CD4-positive, alpha-beta memory T cell (primary cell): ENCODE measurements at regions not wholly inside any gene's neighbourhood (a gene's known extent, or its start where the extent isn't known, plus 50 kb on each side); places are given as distances from the start of the nearest gene placed in this dataset.
"Not testable (repeated sequence)": the region's sequence is repeated elsewhere in the genome, so short reads cannot be mapped to it uniquely, and the experiment has no call there.

ENCODE experiments used
- CTCF ChIA-PET: fragments of 350-600 bp; sonication (Branson Sonifier 250); formaldehyde crosslinking; loops from one replicate; lab custom pipeline; 2021; ENCODE audit warnings: inconsistent platforms; ENCODE audit not compliant: partially characterized antibody; lab: Charles Lee
- POLR2A ChIA-PET: fragments of 350-600 bp; sonication (Branson Sonifier 250); formaldehyde crosslinking; loops from one replicate; lab custom pipeline; 2021; ENCODE audit not compliant: partially characterized antibody; lab: Charles Lee
- DNase-seq, 5 donors: peaks; one replicate each; pipeline versions ENCODE4 v3.0.0 to v3.0.0-alpha.2; 2020 to 2022; ENCODE audit warnings: mixed read lengths in 1 of 5
- H3K27ac ChIP-seq: one replicate; pipeline ENCODE4 v1.7.0; 2013; ENCODE audit warnings: low read depth, low read length
- H3K27me3 ChIP-seq: 2 replicates; pipeline ENCODE4 v1.7.0; 2013; ENCODE audit warnings: mild to moderate bottlenecking, low read length, moderate library complexity; ENCODE audit not compliant: insufficient read depth
- H3K36me3 ChIP-seq: 2 replicates; pipeline ENCODE4 v1.7.0; 2013; ENCODE audit warnings: mild to moderate bottlenecking, low read length, moderate library complexity; ENCODE audit not compliant: insufficient read depth
- H3K4me1 ChIP-seq: 2 replicates; pipeline ENCODE4 v1.7.0; 2013; ENCODE audit warnings: mild to moderate bottlenecking, low read length, moderate library complexity; ENCODE audit not compliant: insufficient read depth
- H3K4me3 ChIP-seq, 2 donors: one replicate each; pipeline ENCODE4 v1.7.0; 2013; ENCODE audit warnings: low read length in 2 of 2, mild to moderate bottlenecking in 1 of 2
- H3K9me3 ChIP-seq, 2 donors: one replicate each; pipeline ENCODE4 v1.7.0; 2013; ENCODE audit warnings: low read length in 2 of 2, control low read depth in 1 of 2; ENCODE audit not compliant: control insufficient read depth in 1 of 2
- H3K27ac Mint-ChIP-seq, 7 donors: one replicate each; pipeline ENCODE4 v1.8.0; 2020 to 2021; ENCODE audit warnings: mixed read lengths in 7 of 7, mild to moderate bottlenecking in 6 of 7, inconsistent platforms in 3 of 7, moderate library complexity in 3 of 7
- H3K27me3 Mint-ChIP-seq, 2 donors: one replicate each; pipeline ENCODE4 v1.8.0; 2020 to 2021; ENCODE audit warnings: mixed read lengths in 2 of 2
- H3K36me3 Mint-ChIP-seq, 2 donors: one replicate each; pipeline ENCODE4 v1.8.0; 2020 to 2021; ENCODE audit warnings: mixed read lengths in 2 of 2, inconsistent platforms in 1 of 2, mild to moderate bottlenecking in 1 of 2
- H3K4me1 Mint-ChIP-seq, 4 donors: one replicate each; pipeline ENCODE4 v1.8.0; 2020 to 2021; ENCODE audit warnings: mixed read lengths in 4 of 4, mild to moderate bottlenecking in 1 of 4
- H3K4me3 Mint-ChIP-seq, 8 donors: one replicate each; pipeline ENCODE4 v1.8.0; 2020 to 2021; ENCODE audit warnings: mixed read lengths in 8 of 8, mild to moderate bottlenecking in 7 of 8, moderate library complexity in 6 of 8, inconsistent platforms in 3 of 8
- H3K9me3 Mint-ChIP-seq, 8 donors: one replicate each; pipeline ENCODE4 v1.8.0; 2020 to 2021; ENCODE audit warnings: mixed read lengths in 8 of 8, mild to moderate bottlenecking in 5 of 8, inconsistent platforms in 3 of 8, moderate library complexity in 1 of 8
- intact Hi-C: fragments of 100-400 bp; cut with micrococcal nuclease; formaldehyde crosslinking; loops from one replicate; pipeline ENCODE4 v1.15.1; 2023

DNA sequence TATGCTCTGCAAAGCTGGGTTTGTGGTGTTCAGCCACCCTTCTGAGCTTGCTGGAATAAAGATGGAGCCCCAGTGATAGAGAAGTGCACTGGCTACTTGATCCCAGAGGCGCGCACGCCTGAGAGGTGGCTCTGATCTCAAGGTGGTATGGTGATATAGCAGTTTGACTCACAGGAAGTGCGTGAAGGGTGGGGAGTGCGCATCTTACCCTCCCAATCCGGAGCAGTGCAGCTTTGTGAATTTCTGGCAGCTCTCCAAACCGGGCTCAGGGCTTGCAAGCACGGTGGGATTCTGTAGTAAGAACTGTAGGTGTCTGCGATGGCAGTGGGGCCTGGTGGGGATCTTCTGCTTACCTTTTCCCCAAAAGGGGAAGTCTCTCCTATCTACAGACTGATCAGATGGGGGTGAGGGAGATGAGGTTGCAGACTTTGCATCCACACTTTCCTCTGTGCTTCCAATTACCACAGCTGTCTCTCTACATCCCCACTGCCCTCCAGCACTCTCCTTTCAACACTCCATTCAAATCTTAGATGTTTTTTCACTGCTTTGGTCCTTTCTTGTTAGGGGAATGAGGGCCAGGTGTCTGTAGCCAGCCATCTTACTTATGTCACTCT lies 197.4 kb upstream of the SLC38A2 start:
- Histone ChIP-seq H3K4me3 (no peak overlapping the region), H3K4me1 (no peaks in the 10 kb centered on the region), H3K27me3 (no peaks in the 10 kb centered on the region), H3K9me3 (peaks cover 0 to 10% of the 10 kb centered on the region in 2 donors), H3K36me3 (no peaks in the 10 kb centered on the region), H3K27ac (no peak overlapping the region)
- intact Hi-C loops: no loop called here
- H3K4me1 Mint-ChIP-seq: peaks cover 0 to 3% (median 0%) of the 10 kb centered on the region in 4 donors
- H3K27me3 Mint-ChIP-seq: no peaks in the 10 kb centered on the region
- no peak overlapping the region for H3K4me3 Mint-ChIP-seq
- DNase-seq: no peak
- ChIA-PET POLR2A (no interaction called here), CTCF (interaction anchor here (2.4 kb wide), 1 partner anchor 10 kb away, joined by 7 read pairs; no protein-coding TSS in a partner anchor)
- H3K9me3 Mint-ChIP-seq: peaks cover 5 to 51% (median 39%) of the 10 kb centered on the region in 8 donors
- peak overlapping the region in 1 of 7 donors; percentile 34 for H3K27ac Mint-ChIP-seq
- peaks cover 8 to 19% of the 10 kb centered on the region in 2 donors for H3K36me3 Mint-ChIP-seq

DNA sequence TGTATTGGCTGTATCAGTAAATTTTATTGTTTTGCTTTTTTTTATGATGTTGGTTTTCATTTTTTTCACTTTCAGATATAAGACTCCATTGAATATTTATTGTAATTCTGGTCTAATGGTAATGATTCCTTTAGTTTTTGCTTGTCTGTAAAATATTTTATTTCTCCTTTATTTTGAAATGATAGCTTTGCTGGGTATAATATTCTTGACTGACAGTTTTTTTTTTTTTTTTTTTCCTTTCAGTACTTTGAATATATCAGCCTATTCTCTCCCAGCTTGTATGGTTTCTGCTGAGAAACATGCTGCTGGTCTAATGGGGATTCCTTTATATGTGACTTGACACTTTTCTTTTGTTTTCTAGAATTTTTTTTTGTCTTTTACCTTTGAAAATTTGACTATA lies 195.1 kb upstream of the SLC38A2 start:
- DNase-seq: no peak
- POLR2A ChIA-PET: interaction anchor here (0.6 to 0.9 kb wide), 2 partner anchors 18 to 64 kb away, joined by 3 read pairs; no protein-coding TSS in a partner anchor
- H3K9me3 Mint-ChIP-seq: peaks cover 7 to 58% (median 46%) of the 10 kb centered on the region in 8 donors

DNA sequence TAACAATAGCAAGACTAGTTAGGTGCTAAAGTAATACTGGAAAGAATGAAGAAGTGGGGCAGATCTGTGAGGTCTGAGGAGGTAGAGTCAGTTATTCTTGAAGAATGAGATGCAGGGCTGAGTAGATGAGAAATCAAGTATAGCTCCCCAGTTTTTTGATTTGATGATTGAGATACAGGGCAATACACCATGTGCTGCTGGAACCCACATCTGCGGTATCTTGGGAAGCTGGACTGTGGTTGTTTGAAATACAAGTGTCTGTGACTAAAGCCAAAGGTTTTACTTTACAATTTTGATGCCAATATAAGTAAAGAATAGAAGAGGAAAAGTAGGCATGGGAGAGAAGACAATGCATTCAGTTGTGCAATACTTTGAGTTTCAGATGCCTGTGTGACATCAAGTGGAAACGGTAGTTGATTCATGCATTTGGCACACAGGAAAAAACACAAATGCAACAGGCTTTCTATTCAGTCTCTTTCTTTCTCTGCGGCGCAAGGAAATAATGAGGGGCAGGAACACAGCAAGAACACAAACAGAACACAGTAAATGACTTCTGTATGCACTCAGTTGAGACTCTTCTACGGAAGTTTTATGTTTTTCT lies 190.2 kb upstream of the SLC38A2 start:
- peaks cover 7 to 40% (median 31%) of the 10 kb centered on the region in 8 donors for H3K9me3 Mint-ChIP-seq
- Histone ChIP-seq H3K27me3 (no peaks in the 10 kb centered on the region), H3K36me3 (no peaks in the 10 kb centered on the region), H3K27ac (no peak overlapping the region), H3K9me3 (peaks cover 0 to 4% of the 10 kb centered on the region in 2 donors), H3K4me3 (no peak overlapping the region), H3K4me1 (no peaks in the 10 kb centered on the region)
- intact Hi-C loops: no loop called here
- DNase-seq: no peak
- no peak overlapping the region for H3K4me3 Mint-ChIP-seq
- ChIA-PET CTCF (no interaction called here), POLR2A (no interaction called here)
- peaks cover 0 to 2% (median under 1%) of the 10 kb centered on the region in 4 donors for H3K4me1 Mint-ChIP-seq
- no peaks in the 10 kb centered on the region for H3K27me3 Mint-ChIP-seq
- H3K27ac Mint-ChIP-seq: no peak overlapping the region
- H3K36me3 Mint-ChIP-seq: peaks cover 10 to 13% of the 10 kb centered on the region in 2 donors

More for the DNA sequence above, 195.1 kb upstream of the SLC38A2 start:
- Histone ChIP-seq H3K27ac (no peak overlapping the region), H3K9me3 (peaks cover 0 to 10% of the 10 kb centered on the region in 2 donors), H3K36me3 (no peaks in the 10 kb centered on the region), H3K27me3 (no peaks in the 10 kb centered on the region), H3K4me3 (no peak overlapping the region), H3K4me1 (no peaks in the 10 kb centered on the region)
- intact Hi-C loops: no loop called here
- Mint-ChIP-seq H3K4me1 (no peaks in the 10 kb centered on the region), H3K36me3 (peaks cover 11 to 19% of the 10 kb centered on the region in 2 donors), H3K27me3 (no peaks in the 10 kb centered on the region), H3K4me3 (no peak overlapping the region), H3K27ac (no peak overlapping the region)
- CTCF ChIA-PET: interaction anchor here (2.4 kb wide), 1 partner anchor 12 kb away, joined by 7 read pairs; no protein-coding TSS in a partner anchor

DNA sequence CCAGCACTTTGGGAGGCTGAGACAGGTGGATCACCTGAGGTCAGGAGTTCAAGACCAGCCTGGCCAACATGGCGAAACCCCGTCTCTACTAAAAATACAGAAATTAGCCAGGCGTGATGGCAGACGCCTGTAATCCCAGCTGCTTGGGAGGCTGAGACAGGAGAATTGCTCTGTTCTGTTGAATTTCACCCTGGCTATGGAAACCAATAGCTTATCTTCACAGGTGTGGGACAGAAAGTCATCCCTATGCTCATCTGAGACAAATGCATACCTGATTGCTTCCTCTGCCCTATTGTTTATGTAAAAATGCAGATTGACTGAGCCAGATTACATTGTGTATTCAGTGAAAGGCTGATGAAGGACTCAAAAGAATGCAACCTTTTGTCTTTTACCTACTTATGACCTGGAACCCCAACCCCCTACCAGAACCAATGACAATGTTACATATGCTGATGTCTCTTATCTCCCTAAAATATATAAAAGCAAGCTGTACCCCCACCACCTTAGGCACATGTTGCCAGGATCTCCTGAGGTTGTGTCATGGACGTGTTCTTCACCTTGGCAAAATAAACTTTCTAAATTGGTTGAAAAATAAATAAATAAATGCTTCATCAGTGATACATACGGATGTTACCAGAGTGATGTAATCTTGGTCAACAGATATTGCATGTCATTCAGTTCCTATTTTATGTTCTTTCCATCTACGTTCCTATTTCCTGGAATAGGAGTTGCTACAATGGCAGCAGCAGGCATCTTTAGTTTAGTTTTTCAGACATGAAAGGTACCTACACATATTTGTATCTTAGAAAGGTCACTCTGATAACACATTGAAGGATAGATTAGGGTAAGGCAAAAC lies 189.4 kb upstream of the SLC38A2 start:
- H3K27me3 Mint-ChIP-seq, H3K9me3 ChIP-seq, H3K27me3 ChIP-seq, H3K4me3 Mint-ChIP-seq, H3K27ac Mint-ChIP-seq, intact Hi-C loops, CTCF ChIA-PET, H3K4me1 ChIP-seq, H3K27ac ChIP-seq, POLR2A ChIA-PET, H3K4me3 ChIP-seq, DNase-seq, H3K4me1 Mint-ChIP-seq, H3K36me3 ChIP-seq: not testable (repeated sequence)
- Mint-ChIP-seq H3K36me3 (peaks cover 10% of the 10 kb centered on the region in 2 donors), H3K9me3 (peaks cover 7 to 33% (median 24%) of the 10 kb centered on the region in 8 donors)

DNA sequence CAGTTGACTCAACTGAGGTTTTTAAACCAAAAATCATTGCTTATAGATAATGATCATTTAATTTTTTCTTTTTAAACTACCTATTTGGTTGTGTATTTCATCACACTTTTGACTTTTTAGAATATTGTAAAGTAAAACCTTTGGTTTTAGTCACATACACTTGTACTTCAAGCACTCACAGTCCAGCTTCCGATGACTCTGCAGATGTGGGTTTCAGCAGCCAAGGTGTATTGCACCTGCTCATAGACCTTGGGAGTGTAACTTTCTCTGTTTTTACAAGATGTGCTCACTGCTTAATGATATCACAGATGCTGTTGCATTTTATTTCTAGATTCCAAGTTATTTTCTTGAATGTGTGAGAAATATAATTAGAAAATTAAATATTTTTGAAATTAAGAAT lies 188.3 kb upstream of the SLC38A2 start:
- Histone ChIP-seq H3K9me3 (no peaks in the 10 kb centered on the region), H3K4me1 (no peaks in the 10 kb centered on the region), H3K27me3 (no peaks in the 10 kb centered on the region), H3K4me3 (no peak overlapping the region), H3K36me3 (no peaks in the 10 kb centered on the region), H3K27ac (no peak overlapping the region)
- Mint-ChIP-seq H3K4me1 (peaks cover 0 to 2% (median under 1%) of the 10 kb centered on the region in 4 donors), H3K36me3 (peaks cover 7 to 10% of the 10 kb centered on the region in 2 donors), H3K9me3 (peaks cover 0 to 22% (median 14%) of the 10 kb centered on the region in 8 donors), H3K27me3 (no peaks in the 10 kb centered on the region), H3K27ac (no peak overlapping the region), H3K4me3 (no peak overlapping the region)
- no peak for DNase-seq
- CTCF ChIA-PET: no interaction called here
- intact Hi-C loops: no loop called here
- POLR2A ChIA-PET: no interaction called here

DNA sequence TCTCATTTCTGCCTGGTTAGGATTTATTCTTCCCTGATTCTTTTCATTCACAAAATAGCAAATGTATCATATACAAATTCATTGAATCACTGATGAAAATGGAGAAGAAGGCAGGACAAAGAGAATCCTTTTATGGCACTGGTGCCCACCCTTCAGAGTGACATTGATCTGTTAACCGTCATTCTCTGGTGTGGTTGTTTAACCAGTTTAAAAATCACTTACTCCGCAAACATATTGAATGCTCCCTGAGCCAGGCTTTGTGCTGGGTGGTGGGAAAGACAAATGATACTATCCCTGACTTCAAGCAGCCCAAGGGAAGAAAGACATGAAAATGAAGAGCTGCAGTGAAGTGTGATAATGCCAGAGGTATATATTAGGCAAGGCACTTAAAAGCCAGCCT lies 187.5 kb upstream of the SLC38A2 start:
- no peak overlapping the region for H3K27ac ChIP-seq
- DNase-seq: no peak
- H3K27me3 Mint-ChIP-seq: no peaks in the 10 kb centered on the region
- peaks cover 0 to 2% (median under 1%) of the 10 kb centered on the region in 4 donors for H3K4me1 Mint-ChIP-seq
- H3K36me3 Mint-ChIP-seq: peaks cover 2 to 4% of the 10 kb centered on the region in 2 donors
- intact Hi-C loops: no loop called here
- no peaks in the 10 kb centered on the region for H3K36me3 ChIP-seq
- no peak overlapping the region for H3K4me3 ChIP-seq
- H3K9me3 ChIP-seq: no peaks in the 10 kb centered on the region
- peaks cover under 1 to 14% (median 8%) of the 10 kb centered on the region in 8 donors for H3K9me3 Mint-ChIP-seq
- ChIA-PET POLR2A (no interaction called here), CTCF (no interaction called here)
- no peak overlapping the region for H3K4me3 Mint-ChIP-seq
- peak overlapping the region in 1 of 7 donors; percentile 21 for H3K27ac Mint-ChIP-seq
- H3K4me1 ChIP-seq: no peaks in the 10 kb centered on the region
- H3K27me3 ChIP-seq: no peaks in the 10 kb centered on the region

DNA sequence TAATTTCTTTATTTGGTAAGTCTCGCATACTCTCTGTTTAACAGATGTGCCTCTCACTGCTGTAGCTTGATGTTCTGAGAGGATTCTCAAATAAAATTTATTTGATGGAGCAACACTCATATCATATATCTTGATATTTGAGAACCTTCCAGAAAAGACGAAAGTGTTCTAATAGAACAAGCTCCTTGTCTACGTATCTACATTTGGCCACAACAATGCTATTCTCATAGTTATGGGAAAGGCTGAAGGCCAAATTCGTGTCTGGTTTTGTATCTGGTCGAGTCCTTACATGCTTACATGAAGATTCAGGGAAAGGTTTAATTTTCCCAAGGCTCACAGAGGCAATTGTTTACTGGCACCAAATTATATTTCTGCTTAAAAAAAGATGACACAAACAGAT lies 186.7 kb upstream of the SLC38A2 start:
- H3K4me1 Mint-ChIP-seq: peaks cover 0 to 2% (median under 1%) of the 10 kb centered on the region in 4 donors
- no peak overlapping the region for H3K27ac ChIP-seq
- DNase-seq: no peak
- no peaks in the 10 kb centered on the region for H3K27me3 Mint-ChIP-seq
- no peak overlapping the region for H3K4me3 ChIP-seq
- POLR2A ChIA-PET: no interaction called here
- no peaks in the 10 kb centered on the region for H3K4me1 ChIP-seq
- CTCF ChIA-PET: no interaction called here
- H3K9me3 Mint-ChIP-seq: peaks cover 0 to 8% (median 3%) of the 10 kb centered on the region in 8 donors
- H3K27ac Mint-ChIP-seq: no peak overlapping the region
- no peaks in the 10 kb centered on the region for H3K9me3 ChIP-seq
- no peak overlapping the region for H3K4me3 Mint-ChIP-seq
- no peaks in the 10 kb centered on the region for H3K36me3 ChIP-seq
- intact Hi-C loops: no loop called here
- H3K36me3 Mint-ChIP-seq: peaks cover 0 to 1% of the 10 kb centered on the region in 2 donors
- H3K27me3 ChIP-seq: no peaks in the 10 kb centered on the region
